ENCODE measurements at regions not wholly inside any gene's neighbourhood (a gene's known extent, or its start where the extent isn't known, plus 50 kb on each side); places are given as distances from the start of the nearest gene placed in this dataset.

DNA sequence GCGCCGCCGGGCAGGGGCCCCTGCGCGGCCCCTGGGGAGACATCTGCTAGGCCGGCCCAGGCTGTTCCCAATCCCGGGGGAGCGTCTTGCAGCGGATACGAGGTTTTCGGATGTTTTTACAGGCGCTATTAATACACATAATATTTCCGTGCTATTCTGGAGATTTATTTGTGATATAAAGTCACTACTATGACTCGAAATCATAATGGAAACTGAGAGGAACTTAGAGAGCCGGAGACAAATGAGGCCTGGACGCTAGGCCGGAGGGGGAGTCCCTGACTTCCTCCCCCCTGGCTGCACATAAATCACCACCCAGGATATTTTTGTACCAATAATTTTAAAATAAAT is 91.7 kb upstream of the ANO1 start:
- DNase-seq (ENCODE audit: low read depth): no peak

DNA sequence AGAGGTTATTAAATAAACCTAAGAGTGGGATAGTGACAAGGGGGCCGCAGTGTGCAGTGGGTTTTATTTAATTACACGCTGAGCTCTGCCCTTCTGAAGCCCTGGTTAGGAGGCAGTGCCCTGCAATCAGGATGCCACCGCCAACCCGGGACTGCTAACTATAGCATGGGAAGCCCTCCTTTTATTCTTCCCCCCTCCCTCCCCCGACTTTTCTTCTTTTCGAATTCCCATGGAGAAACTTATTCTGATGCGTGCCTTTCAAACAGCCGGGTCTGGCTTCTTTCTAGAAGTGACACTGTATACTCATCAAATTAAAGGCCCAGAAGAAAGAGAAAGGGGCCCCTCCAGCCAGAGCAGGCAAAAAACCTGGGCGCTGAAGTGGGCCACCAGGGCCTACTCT is 91.3 kb upstream of the ANO1 start:
- DNase-seq (ENCODE audit: low read depth): no peak

DNA sequence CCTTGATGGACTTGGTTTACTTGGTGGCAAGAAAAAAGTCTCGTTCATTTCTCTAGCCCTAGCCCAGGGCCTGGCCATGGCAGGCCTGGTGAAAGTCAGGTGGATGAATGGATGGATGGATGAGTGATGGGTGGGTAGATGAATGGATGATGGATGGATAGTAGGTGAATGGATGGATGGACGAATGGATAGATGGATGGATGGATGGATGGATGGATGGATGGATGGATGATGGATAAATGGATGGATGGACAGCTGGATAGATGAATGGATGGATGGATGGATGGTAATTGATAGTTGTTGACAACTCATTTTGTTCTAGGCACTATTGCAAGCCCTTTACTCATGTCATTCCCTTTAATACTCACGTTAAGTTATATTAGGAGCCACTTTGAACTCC is 86.1 kb upstream of the ANO1 start:
- DNase-seq (ENCODE audit: low read depth): no peak

DNA sequence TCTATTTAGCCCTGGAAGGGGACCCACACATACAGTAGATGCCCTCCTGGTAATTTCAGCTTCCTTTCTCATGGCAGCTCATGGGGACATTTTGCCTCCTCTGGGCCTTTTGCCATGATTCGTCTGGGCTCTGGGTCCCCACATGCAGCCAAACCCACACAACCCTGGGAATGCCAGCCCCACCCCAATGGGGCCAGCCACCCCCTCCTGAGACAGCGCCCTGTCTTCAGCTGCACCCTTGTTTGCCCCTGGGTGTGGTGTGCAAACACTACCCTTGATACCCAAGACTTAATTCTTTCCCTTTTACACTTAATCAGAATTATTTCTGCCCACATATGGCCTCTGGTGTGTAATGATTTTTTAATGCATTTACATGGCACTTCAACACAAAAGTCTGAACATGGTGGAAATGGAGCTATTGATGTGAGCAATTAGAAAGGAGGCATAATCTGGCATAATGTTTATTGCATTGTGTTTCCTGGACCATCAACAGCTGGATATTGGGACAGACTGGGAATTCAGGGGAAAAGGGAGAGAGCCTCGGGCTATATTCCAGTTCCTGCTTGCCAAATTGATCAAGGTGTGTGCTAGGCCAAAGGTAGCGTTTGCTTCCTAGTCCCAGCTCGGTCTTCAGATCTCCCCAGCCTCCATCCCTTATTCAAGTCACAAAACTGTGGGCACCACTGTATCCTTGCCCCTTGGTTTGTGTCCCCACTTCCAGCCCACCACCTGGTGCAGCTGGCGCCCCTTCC is 85.0 kb upstream of the ANO1 start:
- DNase-seq (ENCODE audit: low read depth): no peak

DNA sequence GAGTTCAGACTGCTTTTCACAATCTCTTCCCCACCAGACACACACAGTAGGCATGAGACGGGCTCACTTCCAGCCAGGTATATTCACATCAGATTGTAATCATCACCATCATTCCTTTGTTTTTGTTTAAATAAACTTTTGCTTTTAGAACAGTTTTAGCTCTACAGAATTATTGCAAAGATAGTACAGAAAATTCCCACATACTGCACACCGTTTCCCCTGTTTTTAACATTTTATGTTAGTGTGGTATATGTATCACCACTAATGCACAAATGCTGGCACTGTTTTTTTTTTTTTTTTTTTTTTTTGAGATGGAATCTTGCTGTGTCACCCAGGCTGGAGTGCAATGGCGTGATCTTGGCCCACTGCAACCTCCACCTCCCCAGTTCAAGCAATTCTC is 83.3 kb upstream of the ANO1 start:
- DNase-seq (ENCODE audit: low read depth): no peak

DNA sequence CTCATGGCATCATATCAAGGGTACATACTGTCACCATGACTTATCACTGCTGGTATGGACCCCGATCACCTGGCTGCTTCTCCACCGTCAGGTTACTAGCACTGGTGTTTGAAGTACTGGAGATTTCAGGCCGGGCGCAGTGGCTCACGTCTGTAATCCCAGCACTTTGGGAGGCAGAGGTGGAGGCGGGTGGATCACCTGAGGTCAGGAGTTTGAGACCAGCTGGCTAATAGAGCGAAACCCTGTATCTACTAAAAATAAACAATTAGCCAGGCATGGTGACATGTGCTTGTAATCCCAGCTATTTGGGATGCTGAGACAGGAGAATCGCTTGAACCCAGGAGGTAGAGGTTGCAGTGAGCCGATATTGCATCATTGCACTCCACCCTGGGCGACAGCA is 82.4 kb upstream of the ANO1 start:
- no peak for DNase-seq (ENCODE audit: low read depth)

DNA sequence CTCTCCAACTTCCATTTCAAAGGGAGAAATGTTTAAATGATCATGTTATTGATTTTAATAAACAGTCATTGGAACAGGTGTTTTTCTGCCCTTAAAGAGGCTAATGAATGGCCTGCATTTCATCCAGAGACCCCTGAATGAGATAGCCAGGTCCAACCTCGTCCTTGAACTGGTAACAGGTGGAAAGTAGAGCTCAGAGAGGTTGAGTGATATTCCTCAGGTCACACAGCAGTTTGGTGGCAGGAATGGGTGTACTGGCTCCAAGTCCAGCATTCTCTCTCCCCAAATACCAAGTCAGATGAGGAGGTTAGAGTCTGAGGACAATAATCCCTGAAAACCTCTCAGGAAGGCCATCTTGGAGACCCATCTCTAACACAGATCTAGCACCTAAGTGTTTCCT is 81.7 kb upstream of the ANO1 start:
- DNase-seq (ENCODE audit: low read depth): no peak

DNA sequence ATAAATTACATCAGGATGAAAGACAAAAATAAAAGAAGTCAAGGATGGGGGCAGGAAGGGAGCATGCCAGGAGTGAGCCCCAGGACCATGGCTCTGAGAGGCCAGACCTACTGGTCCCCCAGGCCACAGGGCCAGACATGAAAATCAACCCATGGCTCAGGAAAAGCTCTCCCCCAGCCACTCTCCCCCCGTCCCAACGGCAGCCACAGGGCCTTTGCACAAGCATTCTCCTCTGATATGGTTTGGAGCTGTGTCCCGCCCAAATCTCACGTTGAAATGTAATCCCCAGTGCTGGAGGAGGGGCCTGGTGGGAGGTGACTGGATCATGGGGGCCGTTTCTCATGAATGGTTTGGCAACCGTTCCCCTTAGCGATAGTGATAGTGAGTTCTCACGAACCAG is 80.8 kb upstream of the ANO1 start:
- DNase-seq (ENCODE audit: low read depth): no peak

DNA sequence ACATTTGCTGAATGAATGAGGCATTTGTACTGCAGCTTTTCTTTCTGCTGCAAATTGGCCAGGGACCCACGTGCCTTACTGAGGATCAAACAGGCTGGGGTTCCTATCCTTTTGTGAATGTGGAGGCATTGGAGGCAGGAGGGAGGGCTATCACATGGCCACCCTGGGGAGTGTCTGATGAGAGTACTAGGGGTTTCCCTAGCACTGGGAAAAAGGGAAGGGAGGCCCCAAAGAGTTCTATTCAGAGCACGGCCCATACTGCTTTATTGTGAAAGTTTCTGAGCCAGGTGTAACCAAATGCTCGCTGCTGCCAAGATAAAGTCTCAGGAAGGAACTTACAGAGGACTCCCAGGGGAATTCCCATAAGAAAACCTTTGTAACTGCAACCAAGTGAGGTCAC is 78.4 kb upstream of the ANO1 start:
- no peak for DNase-seq (ENCODE audit: low read depth)

DNA sequence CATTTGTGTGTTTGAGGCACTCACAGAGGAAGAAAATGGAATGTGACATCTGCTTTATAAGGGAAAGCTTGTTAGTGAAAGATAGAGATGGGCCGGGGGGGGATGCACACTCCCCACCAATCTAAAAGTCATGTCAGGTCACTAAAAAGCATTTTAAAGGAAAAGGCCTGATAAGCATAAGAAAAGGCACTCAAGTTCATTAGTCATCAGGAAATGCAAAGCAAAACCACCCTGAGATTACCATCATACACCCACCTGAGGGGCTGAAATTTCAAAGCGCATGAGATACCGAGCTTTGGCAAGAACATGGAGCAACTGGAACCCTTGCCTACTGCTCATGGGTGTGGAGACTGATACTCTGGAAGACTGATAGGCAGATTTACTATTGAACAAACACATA is 77.9 kb upstream of the ANO1 start:
- no peak for DNase-seq (ENCODE audit: low read depth)

DNA sequence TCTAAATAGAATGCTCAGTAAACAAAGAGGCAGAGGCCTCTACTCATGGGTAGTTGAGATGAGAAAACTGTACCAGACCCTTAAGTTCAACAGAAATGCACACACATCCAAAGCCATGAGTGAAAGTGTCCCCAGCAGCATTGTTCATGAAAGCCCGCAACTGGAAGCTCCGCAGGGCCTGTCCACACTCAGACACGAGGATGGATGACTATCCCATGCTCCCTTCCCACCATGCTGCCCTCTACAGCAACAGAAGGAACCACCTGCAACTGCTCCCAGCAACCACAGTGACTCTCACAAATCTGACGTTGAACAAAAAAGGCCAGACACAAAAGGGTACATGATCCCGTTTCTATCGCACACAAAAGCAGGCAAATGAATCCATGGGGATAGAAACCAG is 76.9 kb upstream of the ANO1 start:
- DNase-seq (ENCODE audit: low read depth): no peak

DNA sequence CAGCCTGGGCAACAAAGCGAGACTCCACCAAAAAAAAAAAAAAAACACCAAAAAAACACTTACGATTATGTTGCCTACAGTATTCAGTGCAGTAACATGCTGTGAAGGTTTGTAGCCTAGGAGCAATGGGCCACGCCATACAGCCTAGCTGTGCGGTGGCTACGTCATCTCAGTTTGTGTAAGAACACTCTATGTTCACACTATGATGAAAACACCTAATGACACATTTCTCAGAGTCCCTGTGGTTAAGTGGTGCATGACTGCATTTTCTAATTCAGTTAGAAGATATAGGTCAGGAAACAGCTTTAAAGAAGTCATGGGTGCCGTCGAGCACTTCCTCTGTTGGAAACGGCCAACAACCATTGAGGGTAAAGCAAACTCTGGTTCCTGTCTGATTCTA is 75.7 kb upstream of the ANO1 start:
- DNase-seq (ENCODE audit: low read depth): no peak

DNA sequence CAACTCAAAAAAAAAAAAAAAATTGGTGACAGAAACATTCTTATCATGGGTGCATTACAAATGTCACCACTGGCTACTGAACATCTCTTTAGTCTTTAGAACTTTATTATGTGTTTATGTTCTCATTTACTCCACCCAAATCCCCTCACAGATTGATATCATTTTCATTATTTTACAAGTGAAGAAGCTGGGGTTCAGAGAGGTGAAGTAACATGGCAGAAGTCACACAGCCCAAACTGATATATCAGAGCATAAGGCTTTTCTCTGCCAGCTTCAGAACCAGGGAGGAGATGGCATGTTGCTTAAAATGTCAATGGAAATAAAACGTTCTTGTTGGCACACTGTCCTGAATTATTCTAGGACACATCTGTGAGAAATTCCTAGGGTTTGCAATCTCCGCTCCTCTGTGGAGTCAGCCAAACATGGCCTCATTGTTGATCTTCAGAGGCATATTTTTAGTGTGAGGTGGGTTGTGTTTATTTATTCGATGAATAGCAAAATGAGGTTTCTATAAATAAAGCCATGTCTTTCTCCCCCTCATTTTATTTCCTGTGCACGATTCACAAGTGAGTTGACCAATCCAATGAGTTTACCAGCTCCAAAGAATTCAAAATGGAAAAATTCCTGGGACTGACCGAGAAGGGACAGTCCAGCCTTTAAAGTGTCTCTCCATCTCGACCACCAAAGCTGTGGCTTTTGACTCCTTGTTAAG is 72.9 kb upstream of the ANO1 start:
- no peak for DNase-seq (ENCODE audit: low read depth)

DNA sequence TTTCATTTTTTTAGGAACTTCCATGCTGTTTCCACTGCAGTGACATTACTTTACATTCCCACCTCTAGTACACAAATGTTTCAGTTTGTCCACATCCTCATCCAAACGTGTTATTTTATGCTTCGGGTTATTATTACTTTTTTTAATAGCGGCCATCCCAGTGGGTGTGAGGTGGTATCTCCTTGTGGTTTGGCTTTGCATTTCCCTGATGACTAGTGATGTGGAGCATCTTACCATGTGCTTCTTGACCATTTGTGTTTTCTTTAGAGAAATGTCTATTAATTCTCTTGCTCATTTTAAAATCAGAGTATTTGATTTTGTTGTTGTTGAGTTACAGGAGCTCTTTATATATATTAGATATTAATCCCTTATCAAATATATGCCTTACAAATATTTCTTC is 70.3 kb upstream of the ANO1 start:
- DNase-seq (ENCODE audit: low read depth): no peak

DNA sequence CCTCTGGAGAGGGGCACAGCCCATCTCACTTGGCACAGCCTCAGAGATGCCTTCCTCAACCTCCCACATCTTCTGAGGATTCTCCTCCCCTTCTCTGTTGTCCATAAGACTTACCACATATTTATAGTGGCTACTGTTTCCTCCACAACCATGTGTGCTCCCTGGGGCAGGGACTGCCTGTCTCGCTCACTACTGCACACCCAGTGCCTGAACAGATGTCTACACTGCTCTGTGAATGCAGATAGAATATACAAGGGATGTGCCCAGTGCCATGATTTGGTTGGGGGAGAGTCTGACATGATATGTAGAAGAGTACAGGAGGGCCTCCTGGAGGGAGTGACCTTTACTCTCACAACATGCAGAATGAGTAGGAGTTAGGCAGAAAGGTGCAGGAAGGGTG is 67.3 kb upstream of the ANO1 start:
- DNase-seq (ENCODE audit: low read depth): no peak

DNA sequence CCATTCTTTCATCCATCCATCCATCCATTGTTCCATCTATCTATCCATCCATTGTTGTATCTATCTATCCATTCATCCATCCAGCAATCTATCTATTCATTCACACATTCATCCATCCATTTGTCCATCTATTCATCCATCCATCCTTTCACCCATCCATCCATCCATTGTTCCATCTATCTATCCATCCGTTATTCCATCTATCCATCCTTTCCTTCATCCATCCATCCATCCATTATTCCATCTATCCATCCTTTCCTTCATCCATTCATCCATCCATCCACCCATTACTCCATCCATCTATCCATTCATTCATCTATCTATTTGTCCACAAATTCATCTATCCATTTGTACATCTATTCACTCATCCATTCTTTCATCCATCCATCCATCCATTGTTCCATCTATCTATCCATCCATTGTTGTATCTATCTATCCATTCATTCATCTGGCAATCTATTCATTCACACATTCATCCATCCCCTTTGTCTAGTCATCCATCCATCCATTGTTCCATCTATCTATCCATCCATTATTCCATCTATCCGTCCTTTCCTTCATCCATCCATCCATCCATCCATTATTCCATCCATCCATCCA is 65.9 kb upstream of the ANO1 start:
- DNase-seq (ENCODE audit: low read depth): no peak

DNA sequence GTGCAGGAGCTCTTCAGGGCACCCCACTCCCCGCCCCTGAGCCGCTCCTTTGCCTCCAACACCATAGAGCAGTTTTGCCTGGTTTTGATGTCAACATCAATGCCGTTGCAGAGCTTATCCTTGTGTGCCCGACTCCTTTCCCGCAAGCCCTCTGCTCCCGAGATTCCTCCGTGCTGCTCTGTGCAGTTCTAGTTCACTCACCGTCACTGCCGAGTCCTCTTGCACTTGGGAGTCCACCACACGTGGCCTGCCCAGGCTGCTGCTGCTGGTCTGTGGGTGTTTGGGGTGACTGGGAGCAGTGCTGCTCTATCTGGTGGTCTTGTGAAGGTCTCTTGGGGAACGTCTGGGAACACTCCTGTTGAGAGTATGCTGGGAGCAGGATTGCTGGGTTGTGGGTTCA is 63.8 kb upstream of the ANO1 start:
- no peak for DNase-seq (ENCODE audit: low read depth)

DNA sequence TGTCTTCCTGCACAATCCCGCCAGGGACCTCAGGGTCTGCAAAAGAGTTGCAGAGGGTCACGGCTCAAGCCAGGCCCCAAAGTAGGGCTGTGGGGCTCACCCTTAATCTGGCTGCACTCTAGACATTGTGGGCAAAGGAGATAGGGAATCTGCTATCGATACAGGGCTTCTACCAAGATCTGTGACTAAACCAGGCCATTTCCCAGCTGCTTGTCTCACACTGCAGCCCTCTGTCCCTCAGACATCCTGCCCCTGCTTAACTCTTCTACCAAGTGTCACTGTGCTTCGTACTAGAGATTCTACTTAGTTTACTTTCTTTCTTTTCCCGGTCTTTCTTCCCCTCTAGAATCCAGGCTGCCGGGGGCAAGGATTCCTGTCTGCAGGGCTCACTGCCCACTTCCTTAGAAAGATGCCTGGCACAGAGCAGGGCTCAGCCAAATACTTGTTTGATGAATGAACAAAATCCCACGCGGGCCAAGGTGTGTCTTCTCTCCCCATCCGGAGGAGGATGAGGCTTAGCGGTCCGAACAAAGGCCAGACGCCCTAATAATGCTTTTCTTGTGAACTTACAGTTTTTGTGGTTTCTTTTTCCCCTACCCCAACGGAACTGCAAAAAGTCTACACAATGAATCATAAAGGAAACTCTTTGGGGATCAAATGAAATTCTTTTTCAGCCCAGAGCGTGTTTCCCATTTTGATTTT is 61.3 kb upstream of the ANO1 start:
- DNase-seq (ENCODE audit: low read depth): no peak

DNA sequence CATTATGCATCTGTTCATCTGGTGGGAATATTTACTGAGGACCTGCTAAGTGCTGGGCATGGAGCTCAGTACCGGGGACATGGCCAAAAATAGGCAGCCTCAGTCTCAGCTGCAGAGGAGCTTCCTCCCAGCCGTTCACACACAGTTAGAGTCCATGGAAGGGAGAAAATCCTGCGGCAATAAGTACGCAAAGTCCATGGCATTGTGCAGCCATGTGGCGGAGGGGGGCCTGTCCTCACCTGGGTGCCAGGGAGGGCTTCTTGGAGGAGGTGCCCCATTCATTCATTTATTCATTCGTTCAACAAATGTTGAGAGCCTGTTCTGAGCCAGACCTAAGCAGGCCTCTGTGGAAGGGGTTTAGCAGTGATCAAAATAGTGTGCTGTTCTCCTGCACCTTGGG is 59.3 kb upstream of the ANO1 start:
- no peak for DNase-seq (ENCODE audit: low read depth)

DNA sequence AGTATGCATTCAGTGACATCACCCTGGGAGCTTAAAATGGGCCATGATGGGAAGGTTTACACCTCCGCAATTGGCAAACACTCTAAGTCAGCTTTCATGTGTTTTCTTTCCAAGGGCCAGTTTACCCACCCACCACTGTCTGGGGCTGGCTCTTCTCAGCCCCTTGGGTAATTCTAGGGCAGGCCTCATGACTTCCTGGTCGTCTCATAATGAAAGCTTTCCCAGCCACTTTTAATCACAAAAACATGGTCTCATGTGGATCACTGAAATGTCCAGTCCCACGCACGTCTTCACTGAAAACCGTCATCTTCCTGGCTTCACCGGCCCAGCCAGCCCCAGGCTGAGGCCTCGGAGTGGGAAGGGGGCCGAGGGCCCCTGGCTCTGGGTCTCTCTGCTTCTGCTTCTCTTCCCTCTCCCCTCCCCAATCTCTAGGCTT is 58.5 kb upstream of the ANO1 start:
- no peak for DNase-seq (ENCODE audit: low read depth)

DNA sequence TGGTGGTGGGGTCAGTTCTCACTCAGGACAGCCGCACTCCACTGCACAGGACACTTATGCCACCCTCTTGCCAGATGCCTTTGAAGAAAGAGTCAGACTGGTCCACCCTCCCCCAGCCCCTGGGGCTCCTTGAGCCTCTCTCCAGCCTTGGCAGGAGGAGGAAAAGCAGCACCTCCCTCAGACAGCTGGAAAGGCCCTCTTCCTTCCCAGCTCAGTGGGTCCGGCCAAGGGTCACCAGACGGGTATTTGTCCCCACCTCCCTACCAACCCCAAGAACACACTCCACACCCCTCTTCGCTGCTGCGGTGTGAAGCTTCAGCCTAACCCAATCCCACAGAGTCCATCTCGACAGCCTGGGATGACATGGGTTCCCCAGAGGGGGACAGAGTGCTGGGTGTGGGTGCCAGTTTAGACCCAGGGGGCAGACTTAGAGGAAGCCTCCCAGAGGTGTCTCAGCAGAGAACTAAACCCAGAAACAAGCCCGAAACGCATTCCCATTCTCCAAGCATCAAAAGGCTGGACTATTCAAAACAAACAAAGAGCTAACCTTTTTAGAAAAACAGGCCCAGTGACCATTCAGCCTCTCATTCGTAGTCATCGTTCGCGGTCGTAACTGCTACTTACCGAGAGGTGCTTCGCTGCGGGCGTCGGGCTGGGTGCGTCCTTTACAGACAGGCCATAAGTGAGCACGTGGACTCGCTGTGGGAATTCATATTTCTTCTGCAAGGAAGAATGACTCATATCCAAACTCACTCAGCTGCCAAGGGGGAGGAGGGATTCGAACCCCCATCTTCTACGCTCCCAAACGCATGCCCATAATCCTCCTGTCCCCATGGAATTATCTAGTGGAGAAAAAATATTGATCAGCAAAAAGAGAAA is 57.5 kb upstream of the ANO1 start:
- no peak for DNase-seq (ENCODE audit: low read depth)
